Natural killer cell (primary cell): ENCODE measurements at regions not wholly inside any gene's neighbourhood (a gene's known extent, or its start where the extent isn't known, plus 50 kb on each side); places are given as distances from the start of the nearest gene placed in this dataset.

Source experiments
- ATAC-seq, 3 donors: fragments of 150-1000 bp in 2 of 3; fragments of 200-7000 bp in 1 of 3; cut with Tn5 transposase; 1 replicate in 1 of 3; 2 replicates in 2 of 3; pipeline ENCODE4 v1.10.0; 2021; ENCODE audit warnings: mild to moderate bottlenecking in 2 of 3, moderate library complexity in 2 of 3
- DNase-seq, 2 donors: peaks; one replicate each; pipeline versions ENCODE4 v3.0.0 to v3.0.0-alpha.2; 2013 to 2021; ENCODE audit warnings: mixed read lengths in 1 of 2
- H3K27ac ChIP-seq: one replicate; pipeline ENCODE4 v1.5.1; 2013; ENCODE audit warnings: mild to moderate bottlenecking, low read length
- H3K27me3 ChIP-seq: one replicate; pipeline ENCODE4 v1.6.1; 2013; ENCODE audit warnings: low read length; ENCODE audit not compliant: control insufficient read depth, insufficient read depth
- H3K36me3 ChIP-seq: one replicate; pipeline ENCODE4 v1.6.1; 2013; ENCODE audit warnings: low read length; ENCODE audit not compliant: control insufficient read depth, insufficient read depth
- H3K4me1 ChIP-seq: one replicate; pipeline ENCODE4 v1.6.1; 2013; ENCODE audit warnings: low read length; ENCODE audit not compliant: control insufficient read depth, insufficient read depth
- H3K4me3 ChIP-seq: one replicate; pipeline ENCODE4 v1.5.1; 2013; ENCODE audit warnings: low read length
- H3K9me3 ChIP-seq: one replicate; pipeline ENCODE4 v1.6.1; 2013; ENCODE audit warnings: low read length; ENCODE audit not compliant: control insufficient read depth, insufficient read depth
- H3K27ac Mint-ChIP-seq, 2 donors: one replicate each; pipeline ENCODE4 v1.8.0; 2022; ENCODE audit warnings: mild to moderate bottlenecking in 2 of 2, mixed read lengths in 2 of 2, moderate library complexity in 1 of 2
- H3K27me3 Mint-ChIP-seq, 2 donors: one replicate each; pipeline ENCODE4 v1.8.0; 2022; ENCODE audit warnings: low read depth in 2 of 2, mixed read lengths in 2 of 2
- H3K36me3 Mint-ChIP-seq: one replicate; pipeline ENCODE4 v1.8.0; 2022; ENCODE audit warnings: mixed read lengths
- H3K4me1 Mint-ChIP-seq, 2 donors: one replicate each; pipeline ENCODE4 v1.8.0; 2022; ENCODE audit warnings: mixed read lengths in 2 of 2
- H3K4me3 Mint-ChIP-seq: one replicate; pipeline ENCODE4 v1.8.0; 2022; ENCODE audit warnings: mild to moderate bottlenecking, moderate library complexity, mixed read lengths
- H3K9me3 Mint-ChIP-seq, 2 donors: one replicate each; pipeline ENCODE4 v1.8.0; 2022; ENCODE audit warnings: mixed read lengths in 2 of 2
- CTCF ChIP-seq: fragments of 200-600 bp; IDR thresholded peaks from one replicate; pipeline ENCODE4 v1.8.0; 2022; ENCODE audit warnings: antibody characterized with exemption
- WGBS: methylation state at CpG from one replicate; pipeline ENCODE4 v1.1.7; 2013; ENCODE audit warnings: missing lambda C conversion rate; ENCODE audit not compliant: insufficient coverage; 5-methylcytosine and 5-hydroxymethylcytosine counted together
- intact Hi-C: fragments of 100-400 bp; cut with micrococcal nuclease; formaldehyde crosslinking; loops from one replicate; pipeline ENCODE4 v1.14.2; 2022

DNA sequence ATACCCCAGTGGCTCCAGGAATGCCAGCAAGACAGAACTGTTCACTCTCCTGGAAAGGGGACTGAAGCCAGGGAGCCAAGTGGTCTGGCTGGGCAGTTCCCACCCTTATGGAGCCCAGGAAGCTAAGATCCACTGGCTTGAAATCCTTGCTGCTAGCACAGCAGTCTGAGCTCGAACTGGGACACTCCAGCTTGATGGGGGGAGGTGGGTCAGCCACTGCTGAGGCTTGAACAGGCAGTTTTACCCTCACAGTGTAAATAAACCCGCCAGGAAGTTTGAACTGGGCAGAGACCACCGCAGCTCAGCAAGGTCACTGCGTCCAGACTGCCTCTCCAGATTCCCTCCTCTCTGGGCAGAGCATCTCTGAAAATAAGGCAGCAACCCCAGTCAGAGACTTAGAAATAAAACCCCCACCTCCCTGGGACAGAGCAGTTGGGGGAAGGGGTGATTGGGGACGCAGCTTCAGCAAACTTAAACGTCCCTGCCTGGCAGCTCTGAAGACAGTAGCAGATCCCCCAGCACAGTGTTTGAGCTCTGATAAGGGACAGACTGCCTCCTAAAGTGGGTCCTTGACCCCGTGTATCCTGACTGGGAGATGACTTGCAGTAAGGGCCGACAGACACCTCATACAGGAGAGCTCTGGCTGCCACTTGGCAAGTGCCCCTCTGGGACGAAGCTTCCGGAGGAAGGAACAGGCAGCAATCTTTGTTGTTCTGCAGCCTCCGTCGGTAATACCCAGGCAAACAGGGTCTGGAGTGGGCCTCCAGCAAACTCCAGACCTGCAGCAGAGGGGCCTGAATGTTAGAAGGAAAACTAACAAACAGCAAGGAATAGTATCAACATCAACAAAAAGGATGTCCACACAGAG is 568.4 kb downstream of the PLA2G4A start:
- Histone ChIP-seq H3K27me3 (no peaks in the 10 kb centered on the region), H3K36me3 (no peaks in the 10 kb centered on the region), H3K9me3 (peaks cover 6% of the 10 kb centered on the region), H3K27ac (no peak overlapping the region), H3K4me1 (no peaks in the 10 kb centered on the region), H3K4me3 (no peak overlapping the region)
- no peak for TF ChIP-seq CTCF
- Mint-ChIP-seq H3K27ac (no peak overlapping the region), H3K36me3 (peaks cover 8% of the 10 kb centered on the region), H3K4me3 (no peak overlapping the region), H3K9me3 (peaks cover 11 to 13% of the 10 kb centered on the region in 2 donors), H3K4me1 (no peaks in the 10 kb centered on the region), H3K27me3 (no peaks in the 10 kb centered on the region)
- intact Hi-C loops = no loop called here
- WGBS = 56% methylated on average over 12 of the region's 12 CpGs
- DNase-seq (no peak), ATAC-seq (no peak)

DNA sequence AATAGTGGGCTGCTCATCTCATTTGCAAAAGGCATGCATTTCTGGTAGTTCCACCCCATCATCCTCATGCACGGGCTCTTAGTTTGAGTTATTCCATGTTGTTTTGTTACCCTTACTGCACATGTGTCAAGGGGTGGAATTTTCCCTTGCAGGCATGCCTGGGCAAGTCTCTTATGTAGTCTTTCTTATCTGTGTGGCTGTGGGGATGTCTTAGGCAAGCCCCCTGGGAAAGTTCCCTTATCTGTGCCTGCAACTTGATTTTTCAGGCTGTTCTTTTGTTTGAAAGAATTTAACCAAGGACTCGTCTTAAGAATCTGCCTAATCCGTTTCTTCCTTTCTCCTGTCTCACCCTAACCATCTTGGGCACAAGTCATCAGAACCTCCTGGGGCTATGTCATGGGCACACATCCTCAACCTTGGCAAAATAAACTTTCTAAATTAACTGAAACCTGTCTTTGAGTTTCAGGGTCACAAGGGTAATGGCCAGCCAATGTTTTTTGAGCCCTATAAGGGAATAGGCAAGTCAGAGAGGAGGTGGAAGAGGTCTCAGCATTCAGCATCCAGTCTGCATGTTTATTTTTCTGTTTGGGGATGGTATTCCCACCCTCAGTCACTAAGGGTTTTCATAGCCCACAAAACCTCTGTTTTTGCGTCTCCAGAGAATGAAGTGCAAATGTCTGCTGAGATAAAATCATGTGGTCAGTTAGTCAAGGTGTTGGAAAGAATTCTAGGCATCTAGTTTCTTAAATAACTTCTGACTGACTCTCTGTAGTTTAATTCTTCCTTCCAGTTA is 579.7 kb downstream of the PLA2G4A start:
- ATAC-seq = no peak

GRCh38 chr1:187409341-187409740 is 580.6 kb downstream of the PLA2G4A start:
- 40% methylated on average over 1 of the region's 2 CpGs for WGBS
- no peak for ATAC-seq
- no peaks in the 10 kb centered on the region for H3K27me3 ChIP-seq
- no peaks in the 10 kb centered on the region for H3K36me3 ChIP-seq
- intact Hi-C loops = no loop called here
- no peak overlapping the region for H3K27ac ChIP-seq
- no peak for DNase-seq
- Mint-ChIP-seq H3K36me3 (no peaks in the 10 kb centered on the region), H3K4me1 (no peaks in the 10 kb centered on the region), H3K27ac (no peak overlapping the region), H3K4me3 (no peak overlapping the region), H3K9me3 (peaks cover 15 to 22% of the 10 kb centered on the region in 2 donors), H3K27me3 (no peaks in the 10 kb centered on the region)
- TF ChIP-seq CTCF = no peak
- no peak overlapping the region for H3K4me3 ChIP-seq
- no peaks in the 10 kb centered on the region for H3K9me3 ChIP-seq
- no peaks in the 10 kb centered on the region for H3K4me1 ChIP-seq

More for the DNA sequence above, 579.7 kb downstream of the PLA2G4A start:
- no peak for DNase-seq
- Histone ChIP-seq H3K27me3 (no peaks in the 10 kb centered on the region), H3K9me3 (no peaks in the 10 kb centered on the region), H3K4me1 (no peaks in the 10 kb centered on the region), H3K27ac (no peak overlapping the region), H3K36me3 (no peaks in the 10 kb centered on the region), H3K4me3 (no peak overlapping the region)
- intact Hi-C loops = no loop called here
- Mint-ChIP-seq H3K9me3 (peaks cover 15 to 20% of the 10 kb centered on the region in 2 donors), H3K4me1 (no peaks in the 10 kb centered on the region), H3K4me3 (no peak overlapping the region), H3K27me3 (no peaks in the 10 kb centered on the region), H3K36me3 (no peaks in the 10 kb centered on the region), H3K27ac (no peak overlapping the region)
- TF ChIP-seq CTCF = no peak
- WGBS = 79% methylated on average over 3 of the region's 4 CpGs
